Activated T-helper 2 cell treated with anti-CD3 and anti-CD28 coated beads, Interferon-gamma antibody, Interleukin-2, Interleukin-4, amounts not matched to agents 10 μg/mL and 5 μg/mL and 100 μg/mL, durations not matched to agents 14 hours and 24 hours and 36 hours (primary cell): ENCODE measurements at regions not wholly inside any gene's neighbourhood (a gene's known extent, or its start where the extent isn't known, plus 50 kb on each side); places are given as distances from the start of the nearest gene placed in this dataset.
"Not testable (repeated sequence)": the region's sequence is repeated elsewhere in the genome, so short reads cannot be mapped to it uniquely, and the experiment has no call there.

Source experiments
- DNase-seq: peaks from one replicate; pipeline ENCODE4 v3.0.0; 2021; ENCODE audit warnings: low spot score
- H3K27ac Mint-ChIP-seq: one replicate; pipeline ENCODE4 v1.8.0; 2021; ENCODE audit warnings: mixed read lengths
- H3K27me3 Mint-ChIP-seq: one replicate; pipeline ENCODE4 v1.8.0; 2021; ENCODE audit warnings: low read depth, mixed read lengths
- H3K36me3 Mint-ChIP-seq: one replicate; pipeline ENCODE4 v1.8.0; 2021; ENCODE audit warnings: low read depth, mixed read lengths
- H3K4me1 Mint-ChIP-seq: one replicate; pipeline ENCODE4 v1.8.0; 2021; ENCODE audit warnings: low read depth, mixed read lengths
- H3K4me3 Mint-ChIP-seq: one replicate; pipeline ENCODE4 v1.8.0; 2021; ENCODE audit warnings: low read depth, mild to moderate bottlenecking, moderate library complexity, mixed read lengths
- H3K9me3 Mint-ChIP-seq: one replicate; pipeline ENCODE4 v1.8.0; 2021; ENCODE audit warnings: mixed read lengths
- intact Hi-C: fragments of 100-400 bp; cut with micrococcal nuclease; formaldehyde crosslinking; loops from one replicate; pipeline ENCODE4 v1.15.1; 2023

GRCh38 chr4:33886356-33886755 lies 2358.0 kb downstream of the ARAP2 start:
- Mint-ChIP-seq H3K4me1 (no peaks in the 10 kb centered on the region), H3K4me3 (no peak overlapping the region), H3K36me3 (no peaks in the 10 kb centered on the region), H3K27ac (no peak overlapping the region), H3K9me3 (peaks cover 34% of the 10 kb centered on the region), H3K27me3 (no peaks in the 10 kb centered on the region)
- intact Hi-C loops = no loop called here
- no peak for DNase-seq

DNA sequence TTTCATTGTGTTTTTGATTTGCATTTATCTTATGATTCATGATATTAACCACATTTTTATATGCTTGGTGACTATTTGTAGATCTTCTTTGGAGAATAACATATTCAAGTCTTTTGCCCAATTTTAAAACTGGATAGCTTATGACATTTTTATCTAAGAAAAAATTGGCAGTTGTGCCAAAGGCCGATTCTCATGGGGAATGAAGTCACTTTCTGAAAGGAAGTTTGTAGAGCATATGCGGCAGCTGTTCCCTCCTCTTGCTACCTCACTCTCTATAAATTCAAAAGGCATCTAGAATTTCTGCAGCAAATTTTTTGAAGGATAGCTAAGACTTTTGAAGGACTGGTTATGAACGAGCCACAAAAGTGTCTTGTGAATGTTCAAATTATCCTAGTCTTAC lies 2353.5 kb downstream of the ARAP2 start:
- DNase-seq = no peak
- no peaks in the 10 kb centered on the region for H3K27me3 Mint-ChIP-seq
- intact Hi-C loops = no loop called here
- H3K4me3 Mint-ChIP-seq = no peak overlapping the region
- no peaks in the 10 kb centered on the region for H3K36me3 Mint-ChIP-seq
- H3K4me1 Mint-ChIP-seq = no peaks in the 10 kb centered on the region
- H3K9me3 Mint-ChIP-seq = peaks cover 34% of the 10 kb centered on the region
- no peak overlapping the region for H3K27ac Mint-ChIP-seq

GRCh38 chr4:33911959-33912358 lies 2332.4 kb downstream of the ARAP2 start:
- H3K4me1 Mint-ChIP-seq = no peaks in the 10 kb centered on the region
- no peaks in the 10 kb centered on the region for H3K36me3 Mint-ChIP-seq
- peaks cover 28% of the 10 kb centered on the region for H3K9me3 Mint-ChIP-seq
- no peak for DNase-seq
- no peak overlapping the region for H3K4me3 Mint-ChIP-seq
- intact Hi-C loops = no loop called here
- H3K27ac Mint-ChIP-seq = no peak overlapping the region
- H3K27me3 Mint-ChIP-seq = no peaks in the 10 kb centered on the region

GRCh38 chr4:33914386-33914785 lies 2329.9 kb downstream of the ARAP2 start:
- H3K4me1 Mint-ChIP-seq = no peaks in the 10 kb centered on the region
- H3K4me3 Mint-ChIP-seq = no peak overlapping the region
- intact Hi-C loops = no loop called here
- H3K9me3 Mint-ChIP-seq = peaks cover 24% of the 10 kb centered on the region
- no peaks in the 10 kb centered on the region for H3K36me3 Mint-ChIP-seq
- no peak for DNase-seq
- H3K27me3 Mint-ChIP-seq = no peaks in the 10 kb centered on the region
- no peak overlapping the region for H3K27ac Mint-ChIP-seq

DNA sequence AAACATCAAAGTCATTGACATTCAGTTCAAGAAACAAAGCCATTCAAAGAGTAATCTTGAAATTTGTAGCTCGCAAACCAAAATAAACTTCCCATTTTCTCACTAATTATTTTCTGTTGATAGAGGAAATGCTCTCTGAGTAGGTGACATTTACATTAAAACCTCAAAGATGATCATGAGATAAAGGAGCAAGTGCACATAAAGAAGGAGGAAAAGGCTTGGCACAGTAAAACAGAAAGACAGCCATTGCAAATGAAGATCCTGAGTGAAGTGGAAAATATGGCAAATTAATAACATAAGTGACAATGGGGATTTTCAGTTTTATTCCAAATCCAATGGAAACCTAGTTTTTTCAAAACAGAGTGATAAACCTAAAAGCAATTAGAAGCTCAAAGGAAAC lies 2320.8 kb downstream of the ARAP2 start:
- H3K9me3 Mint-ChIP-seq = peaks cover 38% of the 10 kb centered on the region
- H3K4me3 Mint-ChIP-seq = no peak overlapping the region
- DNase-seq = no peak
- intact Hi-C loops = no loop called here
- no peaks in the 10 kb centered on the region for H3K27me3 Mint-ChIP-seq
- no peak overlapping the region for H3K27ac Mint-ChIP-seq
- no peaks in the 10 kb centered on the region for H3K36me3 Mint-ChIP-seq
- H3K4me1 Mint-ChIP-seq = no peaks in the 10 kb centered on the region

DNA sequence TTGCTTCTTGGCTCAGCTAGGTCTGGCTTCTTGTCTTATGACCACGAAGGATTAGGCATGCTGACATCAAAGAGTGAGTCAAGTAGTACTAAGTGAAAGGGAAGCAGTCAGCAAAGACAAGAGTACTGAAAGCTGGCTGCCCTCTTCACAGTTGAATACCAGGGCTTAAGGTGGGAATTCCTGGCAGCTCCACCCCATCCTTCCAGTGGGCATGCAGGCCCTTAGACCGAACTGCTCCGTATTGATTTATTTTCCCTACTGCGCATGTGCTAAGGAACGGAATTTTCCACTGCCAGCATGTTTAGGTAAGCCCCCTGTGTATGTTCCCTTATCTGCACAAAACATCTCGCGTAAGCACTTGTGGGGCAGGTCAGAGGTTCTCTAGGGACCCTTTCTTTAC lies 2320.1 kb downstream of the ARAP2 start:
- peaks cover 38% of the 10 kb centered on the region for H3K9me3 Mint-ChIP-seq
- no peak overlapping the region for H3K4me3 Mint-ChIP-seq
- DNase-seq = no peak
- H3K27me3 Mint-ChIP-seq = no peaks in the 10 kb centered on the region
- no peaks in the 10 kb centered on the region for H3K4me1 Mint-ChIP-seq
- H3K27ac Mint-ChIP-seq = no peak overlapping the region
- intact Hi-C loops = no loop called here
- no peaks in the 10 kb centered on the region for H3K36me3 Mint-ChIP-seq

DNA sequence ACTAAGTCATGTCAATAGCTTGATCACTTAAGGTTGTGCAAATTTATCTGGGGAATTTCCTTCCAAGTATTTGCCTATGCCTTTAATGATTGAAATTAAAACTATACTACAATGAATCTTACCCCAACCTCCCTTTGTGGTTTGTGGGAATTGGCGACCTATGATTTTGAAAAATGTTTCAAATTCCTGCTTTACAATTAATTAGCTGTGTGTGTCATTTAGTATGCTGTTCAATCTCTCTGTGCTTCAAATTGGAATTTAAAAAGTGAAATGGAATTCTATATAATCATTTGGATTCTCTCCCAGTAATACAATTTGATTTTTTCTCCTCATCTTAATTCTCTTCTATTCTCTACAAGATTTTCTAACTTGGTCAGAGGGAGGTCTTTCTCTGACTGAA lies 2319.5 kb downstream of the ARAP2 start:
- no peaks in the 10 kb centered on the region for H3K4me1 Mint-ChIP-seq
- no peak overlapping the region for H3K27ac Mint-ChIP-seq
- no peaks in the 10 kb centered on the region for H3K27me3 Mint-ChIP-seq
- DNase-seq = no peak
- no peak overlapping the region for H3K4me3 Mint-ChIP-seq
- no peaks in the 10 kb centered on the region for H3K36me3 Mint-ChIP-seq
- intact Hi-C loops = no loop called here
- peaks cover 35% of the 10 kb centered on the region for H3K9me3 Mint-ChIP-seq

GRCh38 chr4:33930497-33930896 lies 2313.8 kb downstream of the ARAP2 start:
- Mint-ChIP-seq H3K4me1 (no peaks in the 10 kb centered on the region), H3K36me3 (no peaks in the 10 kb centered on the region), H3K27me3 (no peaks in the 10 kb centered on the region), H3K4me3 (no peak overlapping the region), H3K9me3 (peaks cover 33% of the 10 kb centered on the region), H3K27ac (no peak overlapping the region)
- no peak for DNase-seq
- intact Hi-C loops = no loop called here

- Mint-ChIP-seq H3K27me3 (no peaks in the 10 kb centered on the region), H3K27ac (no peak overlapping the region), H3K4me3 (no peak overlapping the region), H3K4me1 (no peaks in the 10 kb centered on the region), H3K36me3 (no peaks in the 10 kb centered on the region), H3K9me3 (peaks cover 33% of the 10 kb centered on the region)
- intact Hi-C loops = no loop called here
- no peak for DNase-seq
Observed at GRCh38 chr4:33931026-33931425, 2313.3 kb downstream of the ARAP2 start.

DNA sequence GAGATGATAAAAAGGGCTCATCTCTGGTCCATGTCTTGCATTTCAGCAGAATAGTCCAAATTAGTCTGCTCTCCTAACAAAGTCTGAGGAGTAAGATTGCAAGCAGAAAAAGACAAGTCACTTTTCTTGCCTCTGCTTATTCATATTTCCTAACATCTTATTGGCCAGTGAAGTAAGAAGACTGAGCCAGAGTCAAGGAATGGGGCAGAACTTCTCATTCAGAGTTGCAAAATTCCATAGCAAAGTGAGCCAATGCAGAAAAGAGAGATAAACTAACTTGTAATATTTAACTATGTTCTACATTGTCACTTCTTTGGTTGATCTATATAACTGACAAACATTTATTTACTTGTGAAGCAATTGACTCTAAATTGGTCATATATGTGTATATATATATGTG lies 2304.0 kb downstream of the ARAP2 start:
- Mint-ChIP-seq H3K27ac (no peak overlapping the region), H3K27me3 (no peaks in the 10 kb centered on the region), H3K4me1 (no peaks in the 10 kb centered on the region), H3K36me3 (no peaks in the 10 kb centered on the region), H3K4me3 (no peak overlapping the region), H3K9me3 (peaks cover 18% of the 10 kb centered on the region)
- intact Hi-C loops = no loop called here
- DNase-seq = no peak

DNA sequence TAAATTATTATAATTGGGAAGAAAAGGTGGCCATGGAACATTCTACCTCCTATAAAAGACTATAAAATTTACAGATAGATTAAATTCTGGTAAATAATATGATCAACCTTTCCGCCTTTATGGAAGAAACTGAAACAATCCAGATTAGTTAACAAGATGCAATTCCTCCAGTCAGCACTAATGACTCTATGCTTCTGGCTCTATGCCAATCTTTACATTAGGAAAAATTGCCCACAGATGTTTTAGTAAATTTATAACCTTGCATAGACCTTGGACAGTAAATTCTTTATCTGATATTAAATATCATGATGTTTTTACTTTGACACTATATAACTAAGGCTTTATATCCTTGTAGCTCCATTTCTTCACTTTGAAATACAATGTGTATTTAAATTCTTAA lies 2302.5 kb downstream of the ARAP2 start:
- no peak overlapping the region for H3K27ac Mint-ChIP-seq
- DNase-seq = no peak
- no peaks in the 10 kb centered on the region for H3K4me1 Mint-ChIP-seq
- H3K36me3 Mint-ChIP-seq = no peaks in the 10 kb centered on the region
- intact Hi-C loops = no loop called here
- H3K4me3 Mint-ChIP-seq = no peak overlapping the region
- no peaks in the 10 kb centered on the region for H3K27me3 Mint-ChIP-seq
- H3K9me3 Mint-ChIP-seq = peaks cover 18% of the 10 kb centered on the region

- H3K27me3 Mint-ChIP-seq = no peaks in the 10 kb centered on the region
- no peaks in the 10 kb centered on the region for H3K4me1 Mint-ChIP-seq
- H3K4me3 Mint-ChIP-seq = no peak overlapping the region
- H3K9me3 Mint-ChIP-seq = peaks cover 23% of the 10 kb centered on the region
- no peak overlapping the region for H3K27ac Mint-ChIP-seq
- no peak for DNase-seq
- intact Hi-C loops = no loop called here
- no peaks in the 10 kb centered on the region for H3K36me3 Mint-ChIP-seq
Observed at GRCh38 chr4:33948921-33949320, 2295.4 kb downstream of the ARAP2 start.

- H3K9me3 Mint-ChIP-seq = peaks cover 29% of the 10 kb centered on the region
- H3K4me1 Mint-ChIP-seq, intact Hi-C loops, H3K27me3 Mint-ChIP-seq, H3K4me3 Mint-ChIP-seq, H3K27ac Mint-ChIP-seq, H3K36me3 Mint-ChIP-seq, DNase-seq: not testable (repeated sequence)
Observed at GRCh38 chr4:33953848-33954247, 2290.5 kb downstream of the ARAP2 start.

- peaks cover 34% of the 10 kb centered on the region for H3K9me3 Mint-ChIP-seq
- no peaks in the 10 kb centered on the region for H3K36me3 Mint-ChIP-seq
- no peaks in the 10 kb centered on the region for H3K27me3 Mint-ChIP-seq
- no peak for DNase-seq
- H3K4me3 Mint-ChIP-seq = no peak overlapping the region
- no peak overlapping the region for H3K27ac Mint-ChIP-seq
- no peaks in the 10 kb centered on the region for H3K4me1 Mint-ChIP-seq
- intact Hi-C loops = no loop called here
Observed at GRCh38 chr4:33954759-33955158, 2289.6 kb downstream of the ARAP2 start.
